Epithelial cell of esophagus (primary cell): ENCODE measurements at regions not wholly inside any gene's neighbourhood (a gene's known extent, or its start where the extent isn't known, plus 50 kb on each side); places are given as distances from the start of the nearest gene placed in this dataset.
A peak's percentile ranks its signal among the peaks of the same experiment; 100 is the strongest.

Source experiments
- DNase-seq: peaks from one replicate; pipeline ENCODE4 v3.0.0; 2010; ENCODE audit warnings: low read depth
- H3K4me3 ChIP-seq: 2 replicates; pipeline ENCODE4 v1.5.1; 2011; ENCODE audit warnings: mild to moderate bottlenecking, low read length, control low read depth
- CTCF ChIP-seq: IDR thresholded peaks from 2 replicates; pipeline ENCODE4 v1.5.1; 2011; ENCODE audit warnings: low read depth, mild to moderate bottlenecking, low read length, control low read depth, inconsistent platforms; ENCODE audit not compliant: insufficient read depth; ENCODE audit errors: missing control alignments

- H3K4me3 ChIP-seq = no peak overlapping the region
- TF ChIP-seq CTCF = no peak
Measured at GRCh38 chr9:31071606-31072286, 1312.7 kb upstream of the ACO1 start.

GRCh38 chr9:31078175-31078574, 1306.3 kb upstream of the ACO1 start:
- no peak for DNase-seq
- TF ChIP-seq CTCF = no peak
- H3K4me3 ChIP-seq = no peak overlapping the region

More at GRCh38 chr9:31071606-31072286, 1312.7 kb upstream of the ACO1 start:
- no peak for DNase-seq

- TF ChIP-seq CTCF = no peak
- DNase-seq = no peak
- no peak overlapping the region for H3K4me3 ChIP-seq
Measured at GRCh38 chr9:31084350-31084749, 1300.1 kb upstream of the ACO1 start.

- DNase-seq = peak; percentile 61
- TF ChIP-seq CTCF = no peak
- no peak overlapping the region for H3K4me3 ChIP-seq
Measured at GRCh38 chr9:31089549-31090221, 1294.8 kb upstream of the ACO1 start.

GRCh38 chr9:31100311-31100710, 1284.1 kb upstream of the ACO1 start:
- no peak for DNase-seq
- no peak for TF ChIP-seq CTCF
- no peak overlapping the region for H3K4me3 ChIP-seq

- peak; percentile 38 for DNase-seq
- TF ChIP-seq CTCF = no peak
Measured at GRCh38 chr9:31103836-31104235, 1280.6 kb upstream of the ACO1 start.

More at GRCh38 chr9:31103836-31104235, 1280.6 kb upstream of the ACO1 start:
- no peak overlapping the region for H3K4me3 ChIP-seq
